Suprapubic skin (tissue), 4 donors: ENCODE measurements at regions not wholly inside any gene's neighbourhood (a gene's known extent, or its start where the extent isn't known, plus 50 kb on each side); places are given as distances from the start of the nearest gene placed in this dataset.

Experiments
- DNase-seq, 2 donors: peaks; one replicate each; pipeline ENCODE4 v3.0.0-alpha.2; 2019; ENCODE audit warnings: low spot score in 2 of 2
- H3K27ac ChIP-seq: fragments of 200-600 bp; sonication (generic); one replicate; pipeline ENCODE4 v1.5.1; 2019
- H3K27me3 ChIP-seq: fragments of 200-600 bp; sonication (generic); one replicate; pipeline ENCODE4 v1.5.1; 2019
- H3K36me3 ChIP-seq: fragments of 200-600 bp; sonication (generic); one replicate; pipeline ENCODE4 v1.5.1; 2019
- H3K4me1 ChIP-seq: fragments of 200-600 bp; sonication (generic); one replicate; pipeline ENCODE4 v1.5.1; 2019
- H3K4me3 ChIP-seq: fragments of 200-600 bp; sonication (generic); one replicate; pipeline ENCODE4 v1.5.1; 2019; ENCODE audit warnings: mild to moderate bottlenecking
- H3K9me3 ChIP-seq: fragments of 200-600 bp; sonication (generic); one replicate; pipeline ENCODE4 v1.5.1; 2019
- EP300 ChIP-seq: sonication (generic); formaldehyde crosslinking; IDR thresholded peaks from one replicate; pipeline ENCODE4 v1.6.1; 2017; ENCODE audit warnings: antibody characterized with exemption
- POLR2A ChIP-seq, 2 donors: fragments of 450-650 bp; IDR thresholded peaks; one replicate each; pipeline ENCODE4 v1.6.1; 2017; ENCODE audit warnings: antibody characterized with exemption in 2 of 2, mild to moderate bottlenecking in 2 of 2, moderate library complexity in 2 of 2
- POLR2AphosphoS5 ChIP-seq, 3 donors: sonication (generic); formaldehyde crosslinking; IDR thresholded peaks; one replicate each; pipeline ENCODE4 v1.6.1; 2017; ENCODE audit warnings: antibody characterized with exemption in 3 of 3
- WGBS: methylation state at CpG from one replicate; pipeline ENCODE4 v1.1.5; 2018; 5-methylcytosine and 5-hydroxymethylcytosine counted together
- TF ChIP-seq, protein P1 (sequence below), 2 donors: fragments of 200-600 bp in 1 of 2; fragments of 450-650 bp in 1 of 2; sonication (generic) in 1 of 2; IDR thresholded peaks; one replicate each; pipeline ENCODE4 v1.5.1; 2016 to 2019; ENCODE audit warnings: antibody characterized with exemption in 2 of 2, mild to moderate bottlenecking in 1 of 2, moderate library complexity in 1 of 2

GRCh38 chr11:30789270-30789669 lies 203.1 kb upstream of the MPPED2 start:
- TF ChIP-seq, protein P1, sequence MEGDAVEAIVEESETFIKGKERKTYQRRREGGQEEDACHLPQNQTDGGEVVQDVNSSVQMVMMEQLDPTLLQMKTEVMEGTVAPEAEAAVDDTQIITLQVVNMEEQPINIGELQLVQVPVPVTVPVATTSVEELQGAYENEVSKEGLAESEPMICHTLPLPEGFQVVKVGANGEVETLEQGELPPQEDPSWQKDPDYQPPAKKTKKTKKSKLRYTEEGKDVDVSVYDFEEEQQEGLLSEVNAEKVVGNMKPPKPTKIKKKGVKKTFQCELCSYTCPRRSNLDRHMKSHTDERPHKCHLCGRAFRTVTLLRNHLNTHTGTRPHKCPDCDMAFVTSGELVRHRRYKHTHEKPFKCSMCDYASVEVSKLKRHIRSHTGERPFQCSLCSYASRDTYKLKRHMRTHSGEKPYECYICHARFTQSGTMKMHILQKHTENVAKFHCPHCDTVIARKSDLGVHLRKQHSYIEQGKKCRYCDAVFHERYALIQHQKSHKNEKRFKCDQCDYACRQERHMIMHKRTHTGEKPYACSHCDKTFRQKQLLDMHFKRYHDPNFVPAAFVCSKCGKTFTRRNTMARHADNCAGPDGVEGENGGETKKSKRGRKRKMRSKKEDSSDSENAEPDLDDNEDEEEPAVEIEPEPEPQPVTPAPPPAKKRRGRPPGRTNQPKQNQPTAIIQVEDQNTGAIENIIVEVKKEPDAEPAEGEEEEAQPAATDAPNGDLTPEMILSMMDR (IDR thresholded peaks at IDR 0.05): no peak
- TF ChIP-seq POLR2AphosphoS5 (IDR thresholded peaks at IDR 0.05) (no peak), POLR2A (IDR thresholded peaks at IDR 0.05) (no peak), EP300 (no peak)
- H3K9me3 ChIP-seq: no peaks in the 10 kb centered on the region
- H3K27me3 ChIP-seq: no peaks in the 10 kb centered on the region
- no peak overlapping the region for H3K4me3 ChIP-seq
- no peaks in the 10 kb centered on the region for H3K36me3 ChIP-seq
- H3K4me1 ChIP-seq: no peaks in the 10 kb centered on the region
- DNase-seq: no peak
- WGBS: 64% methylated on average over 4 of the region's 4 CpGs
- no peak overlapping the region for H3K27ac ChIP-seq

DNA sequence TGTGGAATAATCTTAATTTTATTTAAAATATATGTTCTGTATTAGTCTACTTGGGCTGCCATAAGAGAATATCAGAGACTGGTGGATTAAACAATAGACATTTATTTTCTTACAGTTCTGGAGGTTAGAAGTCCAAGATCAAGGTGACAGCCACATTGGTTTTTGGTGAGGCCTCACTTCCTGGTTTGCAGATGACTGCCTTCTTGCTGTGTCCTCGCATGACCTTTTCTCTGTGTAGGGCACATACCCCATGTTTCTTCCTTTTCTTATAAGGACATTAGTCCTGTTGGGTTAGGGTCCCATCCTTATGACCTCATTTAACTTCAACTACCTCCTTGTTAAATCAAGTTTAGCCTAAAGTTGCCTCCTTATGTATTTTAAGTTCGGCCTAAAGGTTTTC lies 202.7 kb upstream of the MPPED2 start:
- Histone ChIP-seq H3K27me3 (no peaks in the 10 kb centered on the region), H3K4me3 (no peak overlapping the region), H3K27ac (no peak overlapping the region), H3K36me3 (no peaks in the 10 kb centered on the region), H3K4me1 (no peaks in the 10 kb centered on the region), H3K9me3 (no peaks in the 10 kb centered on the region)
- no peak for TF ChIP-seq POLR2AphosphoS5 (IDR thresholded peaks at IDR 0.05)
- no peak for TF ChIP-seq EP300
- no peak for TF ChIP-seq POLR2A (IDR thresholded peaks at IDR 0.05)
- TF ChIP-seq, protein P1 (IDR thresholded peaks at IDR 0.05): no peak
- no peak for DNase-seq
- 82% methylated on average over 2 of the region's 2 CpGs for WGBS

- no peak for TF ChIP-seq POLR2AphosphoS5 (IDR thresholded peaks at IDR 0.05)
- no peak for TF ChIP-seq POLR2A (IDR thresholded peaks at IDR 0.05)
- TF ChIP-seq, protein P1 (IDR thresholded peaks at IDR 0.05): no peak
- no peak for TF ChIP-seq EP300
- H3K27ac ChIP-seq: no peak overlapping the region
- no peaks in the 10 kb centered on the region for H3K36me3 ChIP-seq
- DNase-seq: no peak
- H3K4me3 ChIP-seq: no peak overlapping the region
- WGBS: 36% methylated on average over 4 of the region's 4 CpGs
- no peaks in the 10 kb centered on the region for H3K4me1 ChIP-seq
- H3K27me3 ChIP-seq: no peaks in the 10 kb centered on the region
- H3K9me3 ChIP-seq: no peaks in the 10 kb centered on the region
These were observed 200.3 kb upstream of the MPPED2 start for GRCh38 chr11:30786256-30787110.

- H3K4me1 ChIP-seq: no peaks in the 10 kb centered on the region
- H3K4me3 ChIP-seq: no peak overlapping the region
- H3K27me3 ChIP-seq: no peaks in the 10 kb centered on the region
- no peaks in the 10 kb centered on the region for H3K9me3 ChIP-seq
- no peak for DNase-seq
- 33% methylated on average over 1 of the region's 1 CpG for WGBS
- TF ChIP-seq POLR2A (IDR thresholded peaks at IDR 0.05) (no peak), EP300 (no peak), POLR2AphosphoS5 (IDR thresholded peaks at IDR 0.05) (no peak)
- TF ChIP-seq, protein P1 (IDR thresholded peaks at IDR 0.05): no peak
- H3K27ac ChIP-seq: no peak overlapping the region
- H3K36me3 ChIP-seq: no peaks in the 10 kb centered on the region
These were observed 192.4 kb upstream of the MPPED2 start for GRCh38 chr11:30778596-30778995.

DNA sequence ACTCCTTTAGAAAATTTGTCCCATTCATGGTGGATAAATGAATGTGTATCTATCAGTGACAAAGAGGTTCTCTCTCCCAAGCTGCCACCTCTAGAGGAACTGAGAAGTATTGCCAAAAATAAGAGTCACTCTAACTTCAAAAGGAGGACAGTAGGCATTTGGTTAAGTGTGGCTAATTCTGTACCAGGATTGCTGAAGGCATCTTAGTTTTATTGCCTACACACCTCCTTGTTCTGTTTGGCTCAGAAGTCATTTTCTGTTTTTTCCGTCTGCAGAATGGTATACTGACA lies 189.0 kb upstream of the MPPED2 start:
- TF ChIP-seq POLR2A (IDR thresholded peaks at IDR 0.05) (no peak), POLR2AphosphoS5 (IDR thresholded peaks at IDR 0.05) (no peak), EP300 (no peak)
- TF ChIP-seq, protein P1 (IDR thresholded peaks at IDR 0.05): no peak
- no peaks in the 10 kb centered on the region for H3K27me3 ChIP-seq
- H3K36me3 ChIP-seq: no peaks in the 10 kb centered on the region
- WGBS: 25% methylated on average over 1 of the region's 1 CpG
- no peak for DNase-seq
- no peaks in the 10 kb centered on the region for H3K4me1 ChIP-seq
- H3K4me3 ChIP-seq: no peak overlapping the region
- no peak overlapping the region for H3K27ac ChIP-seq
- no peaks in the 10 kb centered on the region for H3K9me3 ChIP-seq
